DOHH2 (cell line): ENCODE measurements at regions not wholly inside any gene's neighbourhood (a gene's known extent, or its start where the extent isn't known, plus 50 kb on each side); places are given as distances from the start of the nearest gene placed in this dataset.

ENCODE experiments used
- H3F3A ChIP-seq: fragments of 200-600 bp; sonication (generic), shearing (Covaris generic); 2 replicates; pipeline ENCODE4 v1.6.0; 2016; ENCODE audit warnings: antibody characterized with exemption, mild to moderate bottlenecking; ENCODE audit not compliant: control insufficient read depth, insufficient read depth
- H3K27ac ChIP-seq: fragments of 200-600 bp; sonication (generic); 2 replicates; pipeline ENCODE4 v1.5.1; 2014; ENCODE audit warnings: low read depth, mild to moderate bottlenecking, low read length, moderate library complexity
- H3K27me3 ChIP-seq: fragments of 200-600 bp; sonication (generic); 2 replicates; pipeline ENCODE4 v1.6.1; 2014; ENCODE audit warnings: mild to moderate bottlenecking, low read length, mixed read lengths; ENCODE audit not compliant: control insufficient read depth
- H3K36me3 ChIP-seq: fragments of 200-600 bp; sonication (generic); 2 replicates; pipeline ENCODE4 v1.6.1; 2014; ENCODE audit warnings: mild to moderate bottlenecking, low read length, moderate library complexity, mixed read lengths; ENCODE audit not compliant: control insufficient read depth
- H3K4me1 ChIP-seq: fragments of 200-600 bp; sonication (generic); 2 replicates; pipeline ENCODE4 v1.6.1; 2014; ENCODE audit warnings: mild to moderate bottlenecking, low read length, mixed read lengths; ENCODE audit not compliant: control insufficient read depth
- H3K4me2 ChIP-seq: fragments of 200-600 bp; sonication (generic); 2 replicates; pipeline ENCODE4 v1.6.0; 2014; ENCODE audit warnings: mild to moderate bottlenecking, low read length, moderate library complexity
- H3K4me3 ChIP-seq: fragments of 200-600 bp; sonication (generic); 2 replicates; pipeline ENCODE4 v1.5.1; 2014; ENCODE audit warnings: mild to moderate bottlenecking, low read length, mixed read lengths
- H3K79me2 ChIP-seq: fragments of 200-600 bp; sonication (generic); 2 replicates; pipeline ENCODE4 v1.6.1; 2014; ENCODE audit warnings: mild to moderate bottlenecking, low read length, mixed read lengths; ENCODE audit not compliant: control insufficient read depth
- H3K9me2 ChIP-seq: fragments of 200-600 bp; sonication (generic); replicated peaks from 2 replicates; pipeline ENCODE4 v1.6.1; 2014; ENCODE audit warnings: mild to moderate bottlenecking, low read length, mixed read lengths; ENCODE audit not compliant: control insufficient read depth
- H3K9me3 ChIP-seq: fragments of 200-600 bp; sonication (generic); 2 replicates; pipeline ENCODE4 v1.6.1; 2014; ENCODE audit warnings: antibody characterized with exemption, low read length, mixed read lengths; ENCODE audit not compliant: control insufficient read depth, insufficient read depth
- H4K20me1 ChIP-seq: fragments of 200-600 bp; sonication (generic); 2 replicates; pipeline ENCODE4 v1.6.0; 2014; ENCODE audit warnings: low read depth, mild to moderate bottlenecking, antibody characterized with exemption, low read length, moderate library complexity; ENCODE audit not compliant: control insufficient read depth, insufficient read depth
- CTCF ChIP-seq: fragments of 200-600 bp; sonication (generic); IDR thresholded peaks from one replicate; pipeline ENCODE4 v1.5.1; 2014; ENCODE audit warnings: antibody characterized with exemption, mild to moderate bottlenecking, low read depth, low read length; ENCODE audit not compliant: poor library complexity, severe bottlenecking
- EZH2phosphoT487 ChIP-seq: fragments of 200-600 bp; sonication (generic); IDR thresholded peaks from 2 replicates; pipeline ENCODE4 v1.6.1; 2017; ENCODE audit warnings: borderline replicate concordance, mild to moderate bottlenecking, antibody characterized with exemption, low read length, moderate library complexity, mixed read lengths

GRCh38 chr3:31025541-31025940, 131.1 kb upstream of the GADL1 start:
- H3K27ac ChIP-seq: no peak overlapping the region
- H3K27me3 ChIP-seq: no peaks in the 10 kb centered on the region
- no peaks in the 10 kb centered on the region for H3K4me1 ChIP-seq
- no peaks in the 10 kb centered on the region for H3F3A ChIP-seq
- H3K9me2 ChIP-seq: no peaks in the 10 kb centered on the region
- no peaks in the 10 kb centered on the region for H3K79me2 ChIP-seq
- no peaks in the 10 kb centered on the region for H3K36me3 ChIP-seq
- no peaks in the 10 kb centered on the region for H3K9me3 ChIP-seq
- H4K20me1 ChIP-seq: no peaks in the 10 kb centered on the region
- no peak overlapping the region for H3K4me2 ChIP-seq
- H3K4me3 ChIP-seq: no peak overlapping the region
- TF ChIP-seq EZH2phosphoT487 (no peak), CTCF (no peak)

GRCh38 chr3:31027191-31027761, 132.8 kb upstream of the GADL1 start:
- Histone ChIP-seq H3K27ac (no peak overlapping the region), H3K36me3 (no peaks in the 10 kb centered on the region), H3K9me2 (no peaks in the 10 kb centered on the region), H3K4me1 (no peaks in the 10 kb centered on the region), H3K9me3 (no peaks in the 10 kb centered on the region), H4K20me1 (no peaks in the 10 kb centered on the region), H3K79me2 (no peaks in the 10 kb centered on the region), H3F3A (no peaks in the 10 kb centered on the region), H3K27me3 (no peaks in the 10 kb centered on the region), H3K4me3 (no peak overlapping the region), H3K4me2 (no peak overlapping the region)
- no peak for TF ChIP-seq CTCF
- no peak for TF ChIP-seq EZH2phosphoT487

- TF ChIP-seq CTCF: no peak
- TF ChIP-seq EZH2phosphoT487: no peak
Observed at GRCh38 chr3:31027914-31028313, 133.5 kb upstream of the GADL1 start.

More at GRCh38 chr3:31027914-31028313, 133.5 kb upstream of the GADL1 start:
- H3K9me3 ChIP-seq: no peaks in the 10 kb centered on the region
- H3K9me2 ChIP-seq: no peaks in the 10 kb centered on the region
- no peak overlapping the region for H3K4me3 ChIP-seq
- H3K36me3 ChIP-seq: no peaks in the 10 kb centered on the region
- H3F3A ChIP-seq: no peaks in the 10 kb centered on the region
- no peaks in the 10 kb centered on the region for H3K4me1 ChIP-seq
- H3K27ac ChIP-seq: no peak overlapping the region
- H3K79me2 ChIP-seq: no peaks in the 10 kb centered on the region
- H3K27me3 ChIP-seq: no peaks in the 10 kb centered on the region
- H4K20me1 ChIP-seq: no peaks in the 10 kb centered on the region
- no peak overlapping the region for H3K4me2 ChIP-seq
